Fibroblast of gingiva (primary cell): ENCODE measurements at regions not wholly inside any gene's neighbourhood (a gene's known extent, or its start where the extent isn't known, plus 50 kb on each side); places are given as distances from the start of the nearest gene placed in this dataset.

Experiments used
- DNase-seq: peaks from one replicate; pipeline ENCODE4 v3.0.0-alpha.2; 2011; ENCODE audit warnings: low read depth

DNA sequence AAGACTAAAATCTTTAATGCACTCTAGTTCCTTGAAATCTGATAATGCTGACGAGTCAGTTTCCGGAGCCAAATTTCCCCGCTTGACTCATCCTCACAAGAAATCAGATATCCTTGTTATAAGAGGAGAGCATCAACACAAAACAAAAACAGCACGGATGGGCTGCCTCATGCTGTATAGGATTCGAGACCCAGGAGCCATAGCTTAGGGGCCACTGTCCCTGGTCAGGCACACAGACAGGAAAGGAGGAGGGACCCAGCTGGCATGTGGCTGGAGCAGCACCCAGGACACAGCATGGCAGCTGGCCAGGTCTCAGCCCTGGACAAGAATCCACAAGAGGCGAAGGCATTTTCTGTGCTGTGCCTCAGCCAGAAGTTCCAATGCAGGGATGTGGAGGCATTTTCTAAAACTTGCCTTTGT lies 110.2 kb upstream of the SPATA13 start:
- DNase-seq, result peak; percentile 79

DNA sequence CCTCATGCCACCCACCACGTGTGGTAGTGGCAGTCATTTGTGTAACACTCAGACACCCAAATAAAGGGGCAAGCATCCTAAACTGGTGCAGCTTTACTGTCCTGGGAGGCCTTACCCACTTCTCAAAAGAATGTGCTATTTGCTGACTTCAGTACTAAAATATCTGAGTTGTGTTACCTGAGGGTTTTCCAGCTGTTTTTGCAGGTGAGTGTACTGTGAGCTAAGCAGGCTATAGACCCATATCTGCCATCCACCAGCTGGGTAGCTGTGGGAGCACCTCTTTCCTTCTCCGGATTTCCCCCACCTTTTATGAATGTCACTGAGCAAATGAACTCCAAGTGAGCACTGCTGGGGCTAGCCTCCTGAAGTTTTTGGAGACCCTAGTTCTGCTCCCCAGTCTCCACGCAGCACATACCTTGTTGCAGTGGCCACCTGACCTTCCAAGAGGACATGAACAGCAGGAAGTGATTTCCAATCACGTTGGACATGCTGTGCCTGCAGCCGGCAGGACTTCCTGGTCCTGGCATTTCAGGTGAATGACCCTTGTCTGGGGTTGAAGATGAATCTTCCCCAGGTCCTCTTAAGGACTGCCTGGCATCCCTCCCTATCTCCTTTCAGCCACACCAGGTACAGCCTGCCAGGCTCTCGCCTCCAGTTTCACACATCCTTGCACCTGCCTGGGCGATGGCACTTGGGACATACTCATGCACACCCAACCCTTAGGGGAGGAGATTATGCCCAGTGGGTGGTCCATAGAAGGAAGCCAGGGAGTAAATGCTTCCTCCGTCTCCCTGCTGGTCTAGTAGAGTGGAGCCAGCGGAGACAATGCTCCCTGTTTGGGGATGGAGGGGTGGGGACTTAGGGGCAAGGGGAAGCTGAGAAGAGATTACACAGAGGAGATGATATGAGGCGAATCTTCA lies 109.5 kb upstream of the SPATA13 start:
- DNase-seq, result no peak

DNA sequence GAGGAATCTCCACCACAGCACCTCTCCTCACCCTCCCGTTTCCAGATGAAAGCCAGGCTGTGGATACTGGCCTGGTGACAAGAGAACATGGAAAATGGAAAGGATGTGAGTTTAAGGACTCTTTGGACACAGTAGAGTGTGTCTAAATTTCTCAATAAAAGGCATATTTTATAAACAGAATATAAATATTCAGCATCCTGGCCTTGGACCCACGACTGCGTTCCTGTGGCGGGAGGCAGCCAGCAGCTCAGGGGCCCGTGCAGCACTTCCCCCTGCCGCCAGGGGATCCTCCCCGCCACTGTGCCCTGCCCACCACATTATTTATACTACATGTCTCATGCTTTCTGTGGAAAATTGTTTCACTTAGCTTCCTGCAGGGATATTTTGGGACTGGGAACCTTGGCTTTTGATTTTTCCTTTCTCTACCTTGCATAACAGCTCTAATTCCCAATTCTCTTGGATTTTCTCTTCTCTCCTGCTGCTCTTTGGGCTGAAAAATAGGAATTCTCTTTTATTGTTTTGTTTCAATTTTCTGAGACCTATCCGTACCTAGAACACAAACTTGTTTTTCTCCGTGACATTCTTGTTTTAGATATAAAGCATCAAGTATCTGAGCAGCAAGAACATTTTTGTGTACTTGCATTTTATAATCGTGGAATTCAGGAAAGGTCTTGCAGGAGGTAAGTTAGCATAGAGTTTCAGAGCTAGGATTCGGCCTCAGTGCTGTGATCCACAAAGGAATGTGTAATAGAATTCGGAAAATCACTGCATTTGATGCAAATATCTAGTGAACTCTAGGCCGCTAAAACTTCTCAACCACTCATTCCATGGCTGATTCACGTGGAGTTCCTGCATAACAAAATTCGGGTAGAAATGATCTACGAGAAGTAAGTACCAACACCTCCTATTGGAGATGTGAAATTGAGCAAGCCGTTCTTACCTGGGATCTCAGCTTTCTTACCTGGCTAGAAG lies 107.7 kb upstream of the SPATA13 start:
- DNase-seq, result peak; percentile 71

DNA sequence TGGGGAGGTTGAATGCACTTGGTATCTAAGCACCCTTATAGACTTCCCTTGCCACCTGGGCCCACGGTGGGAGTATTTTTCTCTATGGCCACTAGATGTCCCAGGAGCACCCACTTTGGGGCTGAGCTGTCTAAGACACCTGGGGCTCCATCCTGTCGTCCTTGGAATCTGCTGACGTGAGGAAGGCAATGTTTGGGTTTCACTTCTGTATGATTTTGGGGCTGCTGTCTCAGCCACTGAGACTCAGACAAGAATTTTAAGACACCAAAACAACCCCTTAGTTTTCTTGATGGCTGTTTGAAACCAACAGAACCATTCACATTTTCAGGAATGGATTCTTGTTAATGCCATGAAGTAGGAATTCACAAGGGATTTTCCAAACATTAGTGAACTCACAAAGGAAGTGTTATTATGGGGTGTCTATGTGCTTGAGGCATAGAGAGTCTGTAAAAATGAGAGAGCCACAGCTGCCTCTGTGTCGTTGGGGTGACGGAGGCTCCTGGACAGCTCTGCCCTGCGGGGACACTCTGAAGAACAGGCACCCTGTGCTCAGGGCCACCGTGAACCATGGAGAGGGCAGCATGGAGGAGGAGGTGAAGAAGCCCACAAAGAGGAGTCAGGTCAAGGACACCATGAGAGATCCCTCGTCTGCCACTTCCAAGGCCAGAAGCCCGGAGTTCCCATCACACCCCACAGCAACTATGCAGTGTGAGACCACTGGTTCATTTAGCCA lies 106.8 kb upstream of the SPATA13 start:
- DNase-seq, result peak; percentile 42

DNA sequence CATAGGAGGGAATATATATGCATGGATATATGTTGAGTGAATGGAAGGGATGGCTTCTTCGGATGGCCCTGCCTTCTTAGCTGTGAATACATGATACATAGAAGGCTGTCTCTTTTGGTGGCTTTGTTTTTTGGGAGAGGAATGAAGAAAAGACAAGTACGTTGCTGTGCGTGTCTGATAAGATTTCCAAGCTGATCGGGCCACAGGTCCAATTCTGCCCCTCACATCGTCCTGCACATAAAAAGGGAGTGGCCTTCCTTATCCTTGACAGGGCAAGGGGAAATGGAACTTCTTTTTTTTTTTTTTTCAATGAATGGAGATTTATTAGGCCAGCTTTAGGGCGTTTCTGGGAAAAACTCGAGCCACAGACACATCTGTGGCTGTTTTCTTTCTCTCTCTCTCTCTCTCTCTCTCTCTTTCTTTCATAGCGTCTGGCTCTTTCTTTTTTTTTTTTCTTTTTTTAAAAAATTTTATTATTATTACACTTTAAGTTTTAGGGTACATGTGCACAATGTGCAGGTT lies 103.8 kb upstream of the SPATA13 start:
- DNase-seq, result no peak

DNA sequence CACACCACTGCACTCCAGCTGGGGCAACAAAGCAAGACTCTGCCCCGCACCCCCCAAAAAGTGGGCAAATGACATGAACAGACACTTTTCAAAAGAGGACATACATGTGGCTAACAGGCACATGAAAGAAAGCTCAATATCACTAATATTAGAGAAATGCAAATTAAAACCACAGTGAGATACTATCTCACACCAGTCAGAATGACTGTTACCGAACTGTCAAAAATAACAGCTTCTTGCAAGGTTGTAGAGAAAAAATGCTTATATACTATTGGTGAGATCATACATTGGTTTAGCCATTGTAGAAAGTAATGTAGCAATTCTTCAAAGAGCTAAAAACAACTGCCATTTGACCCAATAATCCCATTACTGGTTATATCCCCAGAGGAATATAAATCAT lies 99.5 kb upstream of the SPATA13 start:
- DNase-seq, result no peak

DNA sequence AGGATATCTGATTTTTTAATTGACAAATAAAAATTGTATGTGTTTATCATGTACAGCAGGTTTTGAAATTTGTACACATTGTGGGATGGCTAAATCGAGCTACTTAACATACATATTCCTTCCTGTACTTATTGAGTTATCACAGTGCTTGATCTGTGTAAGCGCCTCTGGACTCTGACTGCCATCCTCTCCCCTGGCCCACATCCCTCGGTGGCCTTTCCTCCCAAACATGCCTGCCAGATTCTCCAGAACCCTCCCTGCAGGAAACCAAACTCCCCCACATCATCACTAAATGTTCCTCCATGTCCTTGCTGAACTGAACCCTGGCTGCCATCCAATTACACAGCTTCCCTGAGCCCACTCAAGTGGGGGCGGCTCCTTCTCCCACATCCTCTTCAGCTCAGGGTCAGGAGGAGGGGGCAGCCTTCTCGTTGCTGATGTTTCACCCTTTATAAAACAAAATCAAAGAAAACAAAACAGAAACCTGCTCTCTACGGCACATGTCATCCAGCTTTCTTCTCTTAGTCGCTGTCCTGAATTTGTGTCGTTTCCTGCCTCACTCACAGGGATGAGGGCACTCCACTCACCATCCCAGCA lies 97.1 kb upstream of the SPATA13 start:
- DNase-seq, result no peak

DNA sequence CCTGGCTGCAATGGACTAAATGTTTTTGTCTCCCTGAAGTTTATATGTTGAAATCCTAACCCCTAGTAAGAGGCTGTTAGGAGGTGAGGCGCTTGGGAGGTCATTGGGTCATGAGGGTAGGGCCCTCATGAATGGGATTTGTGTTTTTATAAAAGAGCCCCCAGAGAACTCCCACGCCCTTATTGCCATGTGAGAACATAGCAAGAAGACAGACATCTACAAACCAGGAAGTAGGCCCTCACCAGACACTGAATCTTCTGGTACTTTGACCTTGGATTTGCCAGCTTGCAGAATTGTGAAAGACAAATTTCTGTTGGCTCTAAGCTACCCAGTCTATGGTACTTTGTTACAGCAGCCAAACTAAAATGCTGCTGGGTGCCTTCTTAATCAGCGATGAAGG lies 96.1 kb upstream of the SPATA13 start:
- no peak for DNase-seq

DNA sequence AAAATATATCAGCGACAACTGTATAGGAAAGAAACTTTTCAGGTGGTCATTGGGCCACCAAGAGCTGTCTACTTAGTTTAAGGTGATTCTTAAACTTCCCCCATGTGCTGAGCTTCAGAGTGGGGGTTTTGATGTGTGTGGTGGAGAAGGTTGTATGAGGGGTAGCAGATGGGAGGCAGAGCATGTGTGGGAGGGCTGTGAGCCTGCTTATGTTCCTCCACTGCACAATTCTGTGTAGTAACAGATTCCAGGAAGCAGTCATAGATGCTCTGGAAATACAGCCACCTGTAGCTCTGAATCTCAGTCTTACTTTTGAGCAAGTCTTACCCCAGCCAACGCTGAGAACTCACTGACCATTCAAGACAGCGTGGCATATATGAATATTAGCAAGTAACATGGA lies 95.3 kb upstream of the SPATA13 start:
- DNase-seq, result no peak

DNA sequence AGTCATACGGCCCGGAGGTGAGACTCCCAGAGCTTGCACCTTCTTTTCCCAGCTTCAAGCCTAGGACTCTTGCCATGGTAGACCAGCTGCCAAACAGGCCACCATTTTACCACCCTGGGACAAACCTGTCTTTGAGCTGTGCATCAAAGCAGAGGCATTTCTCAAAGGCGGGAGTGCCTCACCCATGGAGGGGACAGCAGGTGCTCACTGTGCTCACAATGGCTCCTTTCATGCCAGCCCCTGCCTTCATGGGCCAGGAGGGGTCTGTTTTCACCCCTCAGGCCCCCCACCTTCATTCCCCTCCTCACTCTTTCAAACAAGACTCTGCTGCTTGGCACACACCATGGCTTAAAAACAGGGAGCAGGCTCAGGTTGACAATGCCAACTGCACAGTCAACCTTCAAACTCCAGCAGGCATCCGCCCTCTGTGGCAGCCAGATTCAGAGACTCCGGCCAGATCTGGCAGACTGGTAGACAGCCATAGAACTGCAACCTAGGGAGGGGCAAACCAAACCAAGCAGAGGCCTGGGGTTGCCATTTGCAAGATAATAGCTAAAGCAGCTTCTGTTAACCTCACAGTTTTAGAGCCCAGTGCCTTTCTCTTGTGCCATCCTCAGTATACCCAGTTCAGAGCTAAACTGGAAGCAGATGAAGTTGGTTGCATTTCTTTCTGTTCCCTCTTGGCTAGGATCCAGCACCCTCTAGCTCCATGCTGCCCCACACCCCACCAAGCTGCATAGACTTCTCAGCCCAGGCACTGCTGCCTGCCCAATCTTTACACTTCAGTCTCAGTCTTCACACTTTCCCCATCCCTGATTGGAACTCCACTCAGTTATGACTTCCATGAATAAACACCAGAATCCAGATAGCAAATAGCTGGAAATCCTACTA lies 93.9 kb upstream of the SPATA13 start:
- DNase-seq, result no peak

DNA sequence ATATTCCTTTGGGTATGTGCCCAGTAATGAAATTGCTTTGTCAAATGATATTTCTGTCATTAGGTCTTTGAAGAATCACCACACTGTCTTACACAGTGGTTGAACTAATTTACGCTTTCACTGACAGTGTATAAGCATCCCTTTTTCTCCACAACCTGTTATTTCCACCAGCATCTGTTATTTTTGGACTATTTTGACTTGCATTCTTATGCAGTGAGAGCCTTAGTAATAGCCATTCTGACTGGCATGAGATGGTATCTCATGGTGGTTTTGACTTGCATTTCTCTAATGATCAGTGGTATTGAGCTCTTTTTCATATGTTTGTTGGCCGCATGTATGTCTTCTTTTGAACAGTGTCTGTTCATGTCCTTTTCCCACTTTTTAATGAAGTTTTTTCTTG lies 92.0 kb upstream of the SPATA13 start:
- no peak for DNase-seq

DNA sequence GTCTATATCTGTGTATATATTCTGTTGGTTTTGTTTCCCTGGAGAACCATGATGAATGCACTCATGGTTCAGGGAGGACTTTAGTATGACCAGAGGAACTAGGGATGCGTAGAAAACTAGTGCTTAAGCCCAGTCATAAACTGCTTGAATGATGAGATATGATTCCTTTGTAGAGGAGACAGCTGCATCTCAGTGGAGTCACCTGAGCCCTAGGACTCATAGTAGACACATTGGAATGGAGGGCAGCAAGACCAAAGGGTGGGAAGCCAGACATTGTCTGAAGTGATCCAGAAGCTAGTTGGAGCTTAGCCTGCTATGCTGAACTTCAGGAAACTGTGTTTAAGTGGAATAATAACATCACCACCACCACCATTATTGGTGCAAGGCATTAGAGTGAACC lies 89.5 kb upstream of the SPATA13 start:
- no peak for DNase-seq

DNA sequence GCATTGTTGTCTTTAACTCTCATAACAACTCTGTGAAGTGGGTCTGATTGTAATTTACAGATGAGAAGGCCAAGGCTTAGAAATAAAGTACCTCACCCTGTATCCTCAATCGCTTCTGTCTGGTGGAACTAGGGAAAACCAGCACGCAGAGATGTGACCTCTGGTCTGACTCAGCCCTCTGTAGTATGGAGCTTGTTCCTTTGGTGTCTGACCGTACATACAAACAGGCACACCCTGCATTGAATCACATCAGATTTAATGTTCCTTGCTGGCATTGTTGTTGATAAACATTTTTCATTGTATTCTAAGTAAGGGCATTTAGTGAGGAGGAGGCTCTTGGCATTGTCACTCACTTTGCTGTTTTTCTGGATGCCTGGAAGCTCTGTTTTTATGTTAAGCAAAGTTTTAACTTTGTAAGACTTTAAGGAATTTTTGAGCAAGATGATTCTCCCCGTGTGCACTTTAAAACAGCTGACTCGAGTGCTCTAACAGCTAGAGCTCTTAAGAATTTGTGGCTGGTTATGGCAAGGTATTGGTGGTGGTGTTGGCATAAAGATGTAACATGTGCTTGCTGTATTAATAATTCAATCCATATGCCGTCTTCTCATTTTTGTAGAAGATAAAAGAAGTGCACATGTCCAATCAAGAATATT lies 89.0 kb upstream of the SPATA13 start:
- DNase-seq, result peak; percentile 73

DNA sequence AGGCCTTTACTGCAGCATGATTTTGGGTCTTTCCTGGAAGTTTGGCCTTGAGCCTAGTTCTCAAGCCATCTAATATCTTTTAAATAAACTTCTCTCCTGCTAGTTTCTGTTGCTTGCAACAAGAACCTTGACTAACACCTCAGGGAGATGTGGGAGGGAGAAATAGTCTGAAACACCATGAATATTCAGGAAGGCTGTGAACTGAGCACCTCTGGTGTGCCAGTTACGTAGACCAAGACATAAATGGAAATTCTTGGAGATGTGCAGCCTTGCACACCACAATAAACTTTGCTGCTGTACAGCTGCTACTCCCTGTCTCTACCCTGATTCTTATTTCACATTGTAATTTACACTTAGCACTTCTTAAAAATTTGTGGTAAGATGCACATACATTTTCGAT lies 86.9 kb upstream of the SPATA13 start:
- no peak for DNase-seq

DNA sequence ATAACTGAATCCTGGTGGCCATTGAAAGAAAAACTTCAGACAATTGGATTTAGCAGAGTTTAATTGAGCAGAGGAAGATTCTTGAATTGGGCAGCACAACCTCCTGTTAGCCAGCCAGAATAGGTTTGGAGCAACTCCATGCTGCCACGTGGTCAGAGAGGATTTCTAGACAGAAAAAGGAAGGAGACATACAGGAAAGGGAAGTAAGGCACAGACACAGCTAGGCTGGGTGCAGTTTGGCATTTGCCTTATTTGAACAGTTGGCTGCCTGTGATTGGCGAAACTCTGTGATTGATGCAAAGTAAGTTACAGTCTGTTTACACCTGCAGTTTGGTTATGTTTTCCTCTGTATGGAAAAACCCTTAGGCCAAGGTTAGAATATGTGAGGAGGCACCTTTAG lies 85.8 kb upstream of the SPATA13 start:
- no peak for DNase-seq

DNA sequence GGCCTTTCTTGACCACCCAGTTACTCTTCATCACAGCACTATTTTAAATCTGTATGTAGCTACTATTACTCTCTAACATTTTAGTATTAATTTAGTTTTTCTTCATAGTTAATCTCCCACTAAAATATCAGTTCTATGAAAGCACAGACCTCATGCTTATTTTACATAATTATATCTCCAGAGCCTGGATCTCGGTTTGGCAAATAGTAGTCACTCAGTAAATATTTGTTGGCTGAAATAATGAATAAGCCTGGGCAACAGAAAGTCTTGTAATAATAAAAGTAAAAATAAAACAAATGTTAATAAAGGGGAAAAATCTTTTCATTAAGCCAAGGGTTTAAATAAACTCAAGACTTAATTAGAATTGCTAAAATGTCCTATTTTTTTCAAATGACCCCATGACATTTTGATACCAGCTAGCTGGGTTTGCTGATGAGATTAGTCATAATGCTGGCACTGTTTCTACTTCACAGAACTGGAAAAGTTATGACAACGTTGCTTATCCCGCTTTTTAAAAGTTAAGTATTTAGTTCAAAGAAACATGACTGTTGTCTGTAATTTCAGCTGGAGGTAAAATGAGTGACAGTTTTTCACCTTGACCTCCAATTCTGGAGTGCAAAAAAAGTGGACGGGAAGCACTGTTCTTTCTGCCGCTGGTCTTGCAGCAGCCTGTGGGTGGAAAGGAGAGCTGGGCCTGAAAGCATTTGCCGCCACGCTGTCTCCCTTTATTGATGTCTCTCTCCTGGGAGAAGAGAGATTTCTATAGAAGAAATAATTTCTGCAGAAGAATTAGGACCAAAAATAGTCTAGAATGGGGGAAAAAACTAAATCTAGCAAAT lies 85.2 kb upstream of the SPATA13 start:
- DNase-seq, result no peak

DNA sequence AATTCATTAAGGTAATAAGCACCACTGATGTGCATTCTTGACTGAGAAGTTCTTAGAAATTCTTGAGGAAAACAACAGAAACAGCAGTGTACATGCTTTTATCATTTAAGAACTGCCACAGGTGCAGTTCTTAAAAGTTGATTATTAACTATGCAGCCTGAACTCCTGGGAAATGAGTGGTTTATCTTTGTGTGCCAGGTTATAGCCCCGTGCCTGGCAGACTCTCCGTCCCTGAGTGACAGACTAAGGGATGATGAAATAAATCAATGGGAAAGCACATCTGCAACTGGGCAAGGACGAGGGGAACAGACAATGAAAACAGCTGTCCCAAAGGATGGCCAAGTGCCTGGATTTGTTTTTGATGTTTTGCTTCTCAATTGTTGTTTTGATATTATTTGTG lies 84.4 kb upstream of the SPATA13 start:
- peak; percentile 30 for DNase-seq

DNA sequence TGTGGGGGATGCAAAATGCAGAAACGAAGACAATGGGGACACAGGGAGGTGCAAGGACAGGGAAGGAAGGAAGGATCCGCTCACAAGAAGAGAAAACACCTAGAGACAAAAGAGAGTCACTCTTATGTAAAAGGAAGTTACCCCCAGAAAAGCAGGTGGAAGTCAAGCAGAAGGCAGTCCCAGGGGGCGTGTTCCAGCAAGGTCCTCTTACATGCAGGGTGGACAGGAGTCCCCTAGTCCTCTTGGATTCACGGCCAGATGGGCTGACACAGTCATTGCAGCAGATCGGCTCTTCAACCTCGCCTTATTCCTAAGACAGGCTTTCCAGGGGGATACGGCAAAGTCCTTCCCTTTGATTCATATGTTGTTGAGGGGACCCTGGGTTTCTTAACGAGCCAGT lies 83.9 kb upstream of the SPATA13 start:
- DNase-seq, result no peak

DNA sequence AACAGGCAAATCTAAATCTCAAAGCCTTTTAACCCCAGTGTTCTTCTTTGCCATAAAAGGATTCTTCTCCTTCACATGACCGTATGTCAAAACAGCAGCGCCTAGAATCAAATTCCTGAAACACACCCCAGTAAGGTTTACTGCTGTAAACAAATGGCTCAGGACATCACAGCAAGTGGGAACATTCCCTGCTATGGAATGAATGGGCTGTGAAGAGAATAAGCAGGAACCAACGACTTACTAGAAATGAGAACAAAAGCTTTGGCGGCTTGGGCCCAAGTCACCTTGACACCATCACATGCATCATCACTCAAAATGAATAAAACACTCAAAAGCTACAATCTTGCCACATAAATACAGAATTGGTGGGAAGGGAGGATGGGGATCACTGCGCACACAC lies 80.4 kb upstream of the SPATA13 start:
- DNase-seq, result no peak
